DND-41 (cell line): ENCODE measurements at regions not wholly inside any gene's neighbourhood (a gene's known extent, or its start where the extent isn't known, plus 50 kb on each side); places are given as distances from the start of the nearest gene placed in this dataset.

Source experiments
- ATAC-seq: fragments of 200-7000 bp; cut with Tn5 transposase; 3 replicates; pipeline ENCODE4 v1.9.1; 2021; ENCODE audit warnings: low read depth; ENCODE audit not compliant: insufficient read depth
- DNase-seq: peaks from one replicate; pipeline ENCODE4 v3.0.0-alpha.2; 2020
- H2AFZ ChIP-seq: 2 replicates; pipeline ENCODE4 v1.6.0; 2012; ENCODE audit warnings: low read depth, low read length
- H3K27ac ChIP-seq: 2 replicates; pipeline ENCODE4 v1.5.1; 2012; ENCODE audit warnings: low read length, inconsistent platforms
- H3K27me3 ChIP-seq: fragments of 200-600 bp; sonication (generic); 2 replicates; pipeline ENCODE4 v1.6.0; 2012; ENCODE audit warnings: low read length, mild to moderate bottlenecking, inconsistent platforms; ENCODE audit not compliant: insufficient read depth, poor library complexity
- H3K36me3 ChIP-seq: 2 replicates; pipeline ENCODE4 v1.5.1; 2012; ENCODE audit warnings: low read length, inconsistent platforms; ENCODE audit not compliant: insufficient read depth
- H3K4me1 ChIP-seq: 2 replicates; pipeline ENCODE4 v1.5.1; 2012; ENCODE audit warnings: mild to moderate bottlenecking, low read length; ENCODE audit not compliant: insufficient read depth
- H3K4me2 ChIP-seq: 2 replicates; pipeline ENCODE4 v1.6.0; 2012; ENCODE audit warnings: mild to moderate bottlenecking, moderate library complexity, low read length, inconsistent platforms; ENCODE audit not compliant: insufficient read depth
- H3K4me3 ChIP-seq, 2 experiments: fragments of 200-600 bp in 1 of 2; shearing (Covaris generic) in 1 of 2; 2 replicates each; pipeline ENCODE4 v1.5.1; 2012 to 2016; ENCODE audit warnings: inconsistent platforms in 2 of 2, low read length in 2 of 2, mild to moderate bottlenecking in 2 of 2, low read depth in 1 of 2, moderate library complexity in 1 of 2
- H3K79me2 ChIP-seq: 2 replicates; pipeline ENCODE4 v1.6.0; 2012; ENCODE audit warnings: low read length, inconsistent platforms; ENCODE audit not compliant: insufficient read depth
- H3K9ac ChIP-seq: 2 replicates; pipeline ENCODE4 v1.6.0; 2012; ENCODE audit warnings: low read depth, mild to moderate bottlenecking, inconsistent platforms, low read length, moderate library complexity
- H3K9me3 ChIP-seq: 2 replicates; pipeline ENCODE4 v1.5.1; 2012; ENCODE audit warnings: low read length, moderate library complexity, mild to moderate bottlenecking, inconsistent platforms; ENCODE audit not compliant: insufficient read depth, severe bottlenecking
- H4K20me1 ChIP-seq: 2 replicates; pipeline ENCODE4 v1.6.0; 2012; ENCODE audit warnings: low read length; ENCODE audit not compliant: insufficient read depth
- EZH2 ChIP-seq: IDR thresholded peaks from 3 replicates; pipeline ENCODE4 v1.6.1; 2012; ENCODE audit warnings: borderline replicate concordance, low read depth, mild to moderate bottlenecking, moderate library complexity, low read length, inconsistent platforms; ENCODE audit not compliant: severe bottlenecking
- TF ChIP-seq, protein P1 (sequence below): IDR thresholded peaks from 2 replicates; pipeline ENCODE4 v1.5.1; 2012; ENCODE audit warnings: borderline replicate concordance, low read length, moderate library complexity, mild to moderate bottlenecking; ENCODE audit not compliant: poor library complexity, severe bottlenecking; ENCODE audit errors: extremely low read depth

DNA sequence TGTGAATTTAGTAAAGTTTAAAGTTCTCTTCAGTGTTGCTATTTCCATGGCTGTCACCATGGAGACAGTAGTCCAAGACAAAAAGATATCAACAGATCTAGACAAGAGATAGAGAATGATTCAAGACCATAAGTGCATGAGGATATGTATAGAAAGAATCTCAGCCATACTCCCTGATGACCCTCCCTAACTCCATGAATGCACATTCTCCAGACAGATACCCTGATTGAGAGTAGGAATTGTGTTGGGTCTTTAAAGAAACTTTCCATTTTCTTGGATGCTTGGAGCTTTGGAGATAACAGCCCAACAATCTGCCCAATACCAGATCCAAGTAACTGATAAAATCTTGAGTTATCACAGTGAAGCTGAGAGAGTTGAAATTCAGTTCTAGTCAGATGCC is 1601.2 kb upstream of the CELF4 start:
- TF ChIP-seq, protein P1, sequence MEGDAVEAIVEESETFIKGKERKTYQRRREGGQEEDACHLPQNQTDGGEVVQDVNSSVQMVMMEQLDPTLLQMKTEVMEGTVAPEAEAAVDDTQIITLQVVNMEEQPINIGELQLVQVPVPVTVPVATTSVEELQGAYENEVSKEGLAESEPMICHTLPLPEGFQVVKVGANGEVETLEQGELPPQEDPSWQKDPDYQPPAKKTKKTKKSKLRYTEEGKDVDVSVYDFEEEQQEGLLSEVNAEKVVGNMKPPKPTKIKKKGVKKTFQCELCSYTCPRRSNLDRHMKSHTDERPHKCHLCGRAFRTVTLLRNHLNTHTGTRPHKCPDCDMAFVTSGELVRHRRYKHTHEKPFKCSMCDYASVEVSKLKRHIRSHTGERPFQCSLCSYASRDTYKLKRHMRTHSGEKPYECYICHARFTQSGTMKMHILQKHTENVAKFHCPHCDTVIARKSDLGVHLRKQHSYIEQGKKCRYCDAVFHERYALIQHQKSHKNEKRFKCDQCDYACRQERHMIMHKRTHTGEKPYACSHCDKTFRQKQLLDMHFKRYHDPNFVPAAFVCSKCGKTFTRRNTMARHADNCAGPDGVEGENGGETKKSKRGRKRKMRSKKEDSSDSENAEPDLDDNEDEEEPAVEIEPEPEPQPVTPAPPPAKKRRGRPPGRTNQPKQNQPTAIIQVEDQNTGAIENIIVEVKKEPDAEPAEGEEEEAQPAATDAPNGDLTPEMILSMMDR: no peak
- TF ChIP-seq EZH2: no peak
- no peak for ATAC-seq
- H4K20me1 ChIP-seq: no peaks in the 10 kb centered on the region
- DNase-seq: no peak
- H3K9me3 ChIP-seq: no peaks in the 10 kb centered on the region
- no peak overlapping the region for H3K4me2 ChIP-seq
- H3K27me3 ChIP-seq: no peaks in the 10 kb centered on the region
- H3K36me3 ChIP-seq: no peaks in the 10 kb centered on the region
- no peak overlapping the region for H3K9ac ChIP-seq
- no peaks in the 10 kb centered on the region for H3K4me1 ChIP-seq
- no peaks in the 10 kb centered on the region for H3K79me2 ChIP-seq
- no peak overlapping the region for H3K27ac ChIP-seq
- no peak overlapping the region for H3K4me3 ChIP-seq
- H2AFZ ChIP-seq: no peak overlapping the region

- Histone ChIP-seq H3K79me2 (no peaks in the 10 kb centered on the region), H3K9me3 (peaks cover under 1% of the 10 kb centered on the region), H3K4me2 (no peak overlapping the region), H3K27me3 (no peaks in the 10 kb centered on the region), H2AFZ (no peak overlapping the region), H3K4me3 (no peak overlapping the region), H3K27ac (no peak overlapping the region), H3K9ac (no peak overlapping the region), H3K4me1 (no peaks in the 10 kb centered on the region), H4K20me1 (no peaks in the 10 kb centered on the region), H3K36me3 (no peaks in the 10 kb centered on the region)
- ATAC-seq (no peak), DNase-seq (no peak)
- TF ChIP-seq, protein P1: no peak
- TF ChIP-seq EZH2: no peak
Measured at GRCh38 chr18:39162013-39162827, 1596.6 kb upstream of the CELF4 start.

GRCh38 chr18:39149211-39149806 is 1583.7 kb upstream of the CELF4 start:
- no peaks in the 10 kb centered on the region for H3K27me3 ChIP-seq
- no peak overlapping the region for H3K27ac ChIP-seq
- H3K9ac ChIP-seq: no peak overlapping the region
- no peaks in the 10 kb centered on the region for H3K36me3 ChIP-seq
- no peak overlapping the region for H3K4me3 ChIP-seq
- ATAC-seq (no peak), DNase-seq (no peak)
- no peak overlapping the region for H3K4me2 ChIP-seq
- no peaks in the 10 kb centered on the region for H3K4me1 ChIP-seq
- H4K20me1 ChIP-seq: no peaks in the 10 kb centered on the region
- no peak for TF ChIP-seq EZH2
- TF ChIP-seq, protein P1: no peak
- H2AFZ ChIP-seq: no peak overlapping the region
- no peaks in the 10 kb centered on the region for H3K79me2 ChIP-seq
- peaks cover 28% of the 10 kb centered on the region for H3K9me3 ChIP-seq
